ENCODE measurements at regions not wholly inside any gene's neighbourhood (a gene's known extent, or its start where the extent isn't known, plus 50 kb on each side); places are given as distances from the start of the nearest gene placed in this dataset.

GRCh38 chr2:16281451-16282335 is 341.3 kb downstream of the MYCN start:
- no peak for TF ChIP-seq REST (IDR thresholded peaks at IDR 0.05; ENCODE audit: insufficient read depth in 1 of 2, low read depth in 2 of 2, low read length in 2 of 2)
- no peak for TF ChIP-seq SIN3A (IDR thresholded peaks at IDR 0.05; ENCODE audit: borderline replicate concordance, insufficient read depth, low read length)
- no peak for TF ChIP-seq FOXP2 (optimal IDR thresholded peaks at IDR 0.05; ENCODE audit: borderline replicate concordance, extremely low read depth, extremely low read length, insufficient read depth)
- TF ChIP-seq POLR2AphosphoS5 (IDR thresholded peaks at IDR 0.05; ENCODE audit: low read depth, low read length) = no peak
- TF ChIP-seq TAF1 (IDR thresholded peaks at IDR 0.05; ENCODE audit: borderline replicate concordance, insufficient read depth, low read length) = no peak

- no peak for TF ChIP-seq TAF1 (IDR thresholded peaks at IDR 0.05; ENCODE audit: borderline replicate concordance, insufficient read depth, low read length)
- TF ChIP-seq SIN3A (IDR thresholded peaks at IDR 0.05; ENCODE audit: borderline replicate concordance, insufficient read depth, low read length) = no peak
- TF ChIP-seq FOXP2 (optimal IDR thresholded peaks at IDR 0.05; ENCODE audit: borderline replicate concordance, extremely low read depth, extremely low read length, insufficient read depth) = no peak
- no peak for TF ChIP-seq REST (IDR thresholded peaks at IDR 0.05; ENCODE audit: insufficient read depth in 1 of 2, low read depth in 2 of 2, low read length in 2 of 2)
- no peak for TF ChIP-seq POLR2AphosphoS5 (IDR thresholded peaks at IDR 0.05; ENCODE audit: low read depth, low read length)
Observed at GRCh38 chr2:16280081-16280480, 339.7 kb downstream of the MYCN start.

DNA sequence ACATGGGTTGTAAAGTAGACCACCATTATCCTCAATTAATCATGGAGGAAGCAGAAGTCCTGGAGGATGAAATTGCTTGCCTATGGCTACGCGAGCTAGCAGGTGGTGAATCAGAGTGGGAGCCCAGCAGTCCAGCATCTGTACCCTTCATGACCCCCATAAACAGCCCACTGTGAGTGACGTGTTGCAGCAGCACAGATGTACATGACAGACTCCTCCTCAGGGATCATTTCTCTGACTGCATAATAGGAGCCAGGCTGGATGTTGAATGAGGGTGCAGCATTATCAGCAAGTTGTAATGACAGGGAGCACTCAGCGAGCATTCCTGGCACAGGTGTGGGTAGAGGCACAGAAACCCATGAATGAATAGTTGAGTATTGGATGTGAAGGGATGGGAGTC is 339.3 kb downstream of the MYCN start:
- no peak for TF ChIP-seq POLR2AphosphoS5 (IDR thresholded peaks at IDR 0.05; ENCODE audit: low read depth, low read length)
- TF ChIP-seq REST (IDR thresholded peaks at IDR 0.05; ENCODE audit: insufficient read depth in 1 of 2, low read depth in 2 of 2, low read length in 2 of 2) = no peak
- TF ChIP-seq FOXP2 (optimal IDR thresholded peaks at IDR 0.05; ENCODE audit: borderline replicate concordance, extremely low read depth, extremely low read length, insufficient read depth) = no peak
- no peak for TF ChIP-seq SIN3A (IDR thresholded peaks at IDR 0.05; ENCODE audit: borderline replicate concordance, insufficient read depth, low read length)
- no peak for TF ChIP-seq TAF1 (IDR thresholded peaks at IDR 0.05; ENCODE audit: borderline replicate concordance, insufficient read depth, low read length)

GRCh38 chr2:16279201-16279570 is 338.8 kb downstream of the MYCN start:
- TF ChIP-seq SIN3A (IDR thresholded peaks at IDR 0.05; ENCODE audit: borderline replicate concordance, insufficient read depth, low read length) (no peak), REST (IDR thresholded peaks at IDR 0.05; ENCODE audit: insufficient read depth in 1 of 2, low read depth in 2 of 2, low read length in 2 of 2) (no peak), POLR2AphosphoS5 (IDR thresholded peaks at IDR 0.05; ENCODE audit: low read depth, low read length) (no peak), FOXP2 (optimal IDR thresholded peaks at IDR 0.05; ENCODE audit: borderline replicate concordance, extremely low read depth, extremely low read length, insufficient read depth) (no peak), TAF1 (IDR thresholded peaks at IDR 0.05; ENCODE audit: borderline replicate concordance, insufficient read depth, low read length) (no peak)
